Sciatic nerve (tissue), 2 donors: ENCODE measurements at regions not wholly inside any gene's neighbourhood (a gene's known extent, or its start where the extent isn't known, plus 50 kb on each side); places are given as distances from the start of the nearest gene placed in this dataset.

Experiments
- ATAC-seq: fragments of 200-7000 bp; cut with Tn5 transposase; one replicate; pipeline ENCODE4 v1.9.1; 2020; ENCODE audit warnings: mild to moderate bottlenecking, moderate library complexity
- DNase-seq: peaks from one replicate; pipeline ENCODE4 v3.0.0-alpha.2; 2020; ENCODE audit warnings: low spot score
- intact Hi-C: fragments of 100-400 bp; cut with DNase I; formaldehyde crosslinking; loops from one replicate; pipeline ENCODE4 v1.14.2; 2022
- donor health status: DM: no; HTN: no; CAD: no.
- donor health status: DM: no; HTN: no; CAD: no.

DNA sequence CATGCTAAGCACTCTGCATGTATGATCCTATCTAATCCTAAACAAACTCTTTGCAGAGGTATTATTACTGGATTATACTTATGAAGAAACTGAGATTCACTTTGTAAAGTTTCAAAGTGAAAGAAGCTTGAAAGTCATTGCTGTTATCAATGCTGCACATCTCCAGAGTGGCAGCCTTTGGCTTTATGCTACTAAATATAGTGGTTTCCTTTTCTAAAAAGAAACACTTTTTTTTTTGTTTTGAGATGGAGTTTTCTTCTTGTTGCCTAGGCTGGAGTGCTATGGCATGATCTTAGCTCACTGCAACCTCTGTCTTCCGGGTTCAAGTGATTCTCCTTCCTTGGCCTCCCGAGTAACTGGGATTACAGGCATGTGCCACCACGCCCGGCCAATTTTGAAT lies 114.9 kb upstream of the RAB27B start:
- intact Hi-C loops: no loop called here
- no peak for DNase-seq
- no peak for ATAC-seq

DNA sequence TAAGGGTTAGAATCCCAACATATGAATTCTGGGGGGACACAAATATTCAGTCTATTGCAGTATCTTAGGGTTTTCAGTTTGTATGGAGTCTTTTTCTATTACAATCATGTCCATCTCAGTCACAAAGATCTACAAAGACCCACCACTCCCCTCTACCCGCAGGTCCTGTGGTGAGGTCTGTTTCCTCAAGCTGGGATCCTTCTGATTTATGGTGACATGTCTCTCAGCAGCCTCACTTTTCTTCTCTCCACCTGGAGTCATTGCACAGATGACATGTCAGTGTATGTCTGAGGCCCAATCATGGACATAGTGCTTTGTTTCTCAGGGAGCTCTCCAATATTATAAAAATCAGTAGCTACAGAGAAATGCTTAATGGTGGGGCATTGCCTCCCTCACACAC lies 113.4 kb upstream of the RAB27B start:
- ATAC-seq (no peak), DNase-seq (no peak)
- intact Hi-C loops: no loop called here

DNA sequence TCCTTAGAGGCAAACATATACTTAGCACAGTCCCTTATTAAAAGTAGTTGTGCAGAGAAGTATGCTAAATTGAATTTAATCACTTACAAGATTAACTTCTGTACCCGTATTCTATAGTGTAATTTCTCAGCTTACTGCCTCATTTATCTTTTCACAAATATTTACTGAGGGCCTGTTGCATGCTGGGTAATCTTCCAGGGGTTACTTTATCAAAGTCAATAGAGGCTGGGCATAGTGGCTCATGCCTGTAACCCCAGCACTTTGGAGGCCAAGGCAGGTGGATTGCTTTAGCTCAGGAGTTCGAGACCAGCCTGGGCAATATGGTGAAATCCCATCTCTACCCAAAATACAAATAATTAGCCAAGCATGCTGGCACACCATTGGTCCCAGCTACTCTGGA lies 111.7 kb upstream of the RAB27B start:
- intact Hi-C loops: no loop called here
- DNase-seq (no peak), ATAC-seq (no peak)

DNA sequence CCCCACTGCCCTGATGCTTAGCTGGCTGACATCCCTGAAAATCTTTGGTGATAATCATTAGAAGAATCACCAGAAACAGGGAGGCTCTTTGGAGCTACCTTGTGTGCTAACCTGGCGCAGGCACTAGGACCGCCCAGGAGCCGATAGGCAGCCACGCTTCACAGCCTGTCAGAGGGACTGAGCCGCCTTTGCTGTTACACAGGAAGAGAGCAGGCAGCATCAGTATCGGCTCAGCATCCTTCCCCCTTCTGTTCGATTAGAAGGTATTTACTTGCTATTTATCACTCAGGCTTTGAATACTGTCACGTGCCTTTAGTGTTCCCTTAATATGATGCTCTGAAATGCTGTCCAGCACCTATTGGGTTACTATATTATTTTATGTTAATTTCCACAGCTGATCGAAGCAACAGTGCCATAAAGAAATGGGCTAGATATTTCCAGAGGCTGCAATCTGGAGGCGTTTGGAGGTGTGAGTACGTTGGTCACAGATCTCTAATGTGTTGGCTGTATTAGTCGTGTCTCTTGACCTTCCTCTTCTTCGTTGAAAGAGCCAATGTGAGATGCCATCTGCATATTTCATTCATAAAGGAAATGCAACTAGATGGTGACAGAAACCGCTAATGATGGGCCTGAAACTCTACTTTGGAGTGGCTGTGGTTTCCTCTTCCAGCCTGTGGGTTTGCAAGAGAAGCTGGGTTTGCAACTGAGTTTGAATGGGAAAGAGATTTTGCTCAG lies 110.4 kb upstream of the RAB27B start:
- intact Hi-C loops: no loop called here
- DNase-seq: no peak
- ATAC-seq: no peak

DNA sequence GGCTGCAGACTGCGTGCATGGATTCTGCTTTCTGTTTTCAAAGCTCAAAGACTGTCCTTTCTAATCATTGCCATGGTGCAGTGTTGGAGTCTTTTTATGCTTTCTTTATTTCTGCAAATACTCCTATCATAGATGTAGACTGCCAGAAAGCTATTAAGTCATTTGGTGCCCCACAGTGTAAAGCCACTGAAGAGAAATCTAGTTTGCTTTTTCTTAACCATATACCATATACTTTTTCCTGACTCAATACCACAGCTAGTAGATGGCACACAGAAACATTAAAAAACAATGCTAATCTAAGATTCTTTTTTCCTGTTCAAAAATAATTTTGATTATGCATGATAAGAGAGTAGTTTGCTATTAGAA lies 109.9 kb upstream of the RAB27B start:
- ATAC-seq (no peak), DNase-seq (no peak)
- intact Hi-C loops: no loop called here

DNA sequence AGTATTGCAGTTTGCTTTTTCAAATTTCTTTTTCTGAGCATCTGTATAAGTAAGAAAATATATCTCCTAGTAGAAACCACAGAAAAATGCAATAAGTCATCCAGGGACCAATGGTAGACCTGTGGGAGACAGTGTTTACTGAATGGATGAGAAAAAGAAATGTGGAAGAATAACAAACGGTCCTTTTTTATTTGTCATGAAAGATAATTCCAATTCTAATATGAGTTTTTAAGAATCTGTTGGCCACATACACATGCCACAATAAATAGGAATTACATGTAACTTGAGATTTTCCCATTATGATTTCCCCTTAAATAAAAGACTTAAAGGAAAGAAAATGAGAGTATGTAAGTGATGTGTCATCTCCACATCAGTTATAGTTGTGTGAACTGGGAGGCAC lies 107.7 kb upstream of the RAB27B start:
- ATAC-seq (no peak), DNase-seq (no peak)
- intact Hi-C loops: no loop called here

DNA sequence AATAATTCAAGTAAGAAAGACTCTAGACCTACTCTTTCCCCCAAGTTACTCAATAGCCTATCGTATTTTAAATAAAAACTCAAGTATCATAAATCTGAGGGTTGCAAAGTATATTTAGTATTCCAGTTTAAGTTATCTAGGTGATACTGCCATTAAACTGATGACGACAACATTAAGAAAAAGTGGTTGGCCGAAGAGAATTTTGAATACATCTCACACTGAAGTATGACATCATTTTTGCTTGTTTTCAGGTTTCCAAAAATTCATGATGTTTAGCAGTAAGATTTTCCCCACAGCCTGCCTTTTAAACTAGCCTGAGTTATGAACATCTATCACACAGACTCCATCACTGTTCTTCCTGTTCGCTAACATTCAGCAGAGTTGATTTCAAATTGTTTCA lies 102.1 kb upstream of the RAB27B start:
- no peak for ATAC-seq
- intact Hi-C loops: no loop called here
- DNase-seq: no peak

DNA sequence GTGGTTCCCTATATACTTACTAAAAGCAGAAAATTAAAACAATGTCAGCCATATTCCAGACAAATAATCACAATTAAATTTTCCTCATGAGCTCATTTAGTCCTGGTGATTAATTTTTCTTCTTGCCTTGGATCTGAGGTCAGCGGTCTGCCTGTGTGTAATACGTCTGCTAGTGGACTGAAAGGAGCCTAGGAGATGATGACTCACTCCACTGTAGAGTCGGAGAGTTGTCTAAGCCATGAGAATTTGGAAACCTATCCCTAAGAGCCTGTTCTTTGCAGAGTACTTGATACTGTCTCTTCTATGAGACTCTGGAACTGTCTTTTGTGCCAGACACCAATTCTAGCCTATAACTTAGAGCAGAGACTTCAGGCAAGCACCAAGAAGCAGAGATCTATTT lies 94.2 kb upstream of the RAB27B start:
- intact Hi-C loops: no loop called here
- ATAC-seq: no peak
- no peak for DNase-seq

DNA sequence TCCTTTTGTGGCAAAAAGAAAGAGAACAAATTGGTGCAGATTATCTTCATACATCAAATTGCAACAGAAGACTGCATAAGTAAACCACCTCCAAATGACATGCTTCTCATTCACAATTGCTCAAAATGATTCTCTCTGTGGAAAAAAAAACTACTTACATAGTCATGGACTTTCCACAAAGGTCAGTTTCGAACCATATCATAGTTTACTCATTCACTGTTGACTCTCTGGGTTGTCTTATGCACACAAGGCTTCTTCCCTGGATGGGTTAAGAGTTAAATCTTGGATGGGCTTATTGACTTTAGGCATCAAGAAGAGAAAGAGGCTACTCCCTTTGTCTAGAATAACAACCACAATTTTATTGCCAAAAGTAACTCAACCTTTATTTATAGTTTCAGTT lies 91.3 kb upstream of the RAB27B start:
- intact Hi-C loops: no loop called here
- no peak for ATAC-seq
- DNase-seq: no peak

DNA sequence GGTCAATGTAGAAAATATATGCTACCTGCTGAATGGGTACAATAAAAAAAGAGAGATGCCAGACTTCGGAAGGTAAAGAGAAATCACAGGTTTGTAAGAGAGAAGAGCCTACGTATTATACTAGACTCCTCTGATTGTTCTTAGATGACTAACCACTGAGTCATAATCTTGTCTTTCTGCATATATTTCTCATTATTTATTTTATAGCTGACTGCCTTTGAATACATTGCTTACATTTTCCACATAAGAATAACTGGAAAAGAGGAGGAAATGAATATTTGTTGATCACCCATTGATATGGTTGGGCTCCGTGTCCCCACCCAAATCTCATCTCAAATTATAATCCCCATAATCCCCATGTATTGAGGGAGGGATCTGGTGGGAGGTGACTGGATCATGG lies 90.3 kb upstream of the RAB27B start:
- intact Hi-C loops: no loop called here
- no peak for DNase-seq
- no peak for ATAC-seq

DNA sequence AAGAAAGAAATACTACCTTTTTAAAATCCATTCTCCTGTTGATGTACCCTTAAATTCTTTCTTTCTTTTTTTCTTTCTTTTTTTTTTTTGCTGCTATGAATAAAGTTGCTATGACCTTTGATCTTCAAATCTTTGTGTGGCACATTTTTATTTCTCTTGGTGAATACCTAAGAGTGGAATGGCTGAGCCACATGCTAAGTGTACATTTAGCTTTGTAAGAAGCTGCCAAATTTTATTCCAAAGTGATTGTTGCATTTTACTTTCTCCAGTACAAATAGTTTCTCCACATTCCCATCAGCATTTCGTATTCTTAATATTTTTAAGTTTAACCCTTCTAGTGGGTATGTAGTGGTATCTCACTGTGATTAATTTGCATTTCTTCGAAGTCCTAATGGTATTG lies 88.8 kb upstream of the RAB27B start:
- DNase-seq (no peak), ATAC-seq (no peak)
- intact Hi-C loops: no loop called here

DNA sequence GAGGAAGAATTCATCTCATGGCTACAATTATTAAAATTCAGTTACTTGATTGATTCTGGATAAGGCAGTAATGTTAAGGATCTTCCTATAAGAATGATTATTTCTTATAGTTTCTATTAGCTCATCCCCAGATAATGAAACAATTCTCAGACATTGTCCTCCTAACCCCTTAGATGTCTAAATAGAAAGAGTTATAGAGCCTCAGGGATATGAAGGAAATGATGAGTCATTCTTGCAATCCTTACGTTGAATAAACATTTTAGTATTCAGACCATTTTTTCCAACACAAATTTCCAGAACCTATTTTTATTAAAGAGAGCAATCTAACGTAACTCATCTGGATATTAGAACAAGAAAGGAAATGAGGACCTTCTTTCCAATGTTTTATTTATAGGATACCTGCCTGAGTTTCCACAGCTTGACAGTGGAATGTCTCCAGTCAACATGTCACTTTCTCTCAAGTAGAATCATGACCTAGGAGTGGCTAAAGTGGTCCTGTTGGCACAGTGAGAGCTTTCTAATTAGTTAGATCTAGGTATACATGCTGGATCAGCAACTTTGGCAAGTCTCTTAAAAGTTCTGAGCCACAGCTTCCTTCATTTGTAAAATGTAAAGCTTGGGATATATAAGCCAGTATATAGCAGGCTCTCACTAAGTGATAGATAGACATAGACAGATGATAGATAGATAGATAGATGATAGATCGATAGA lies 88.0 kb upstream of the RAB27B start:
- ATAC-seq (no peak), DNase-seq (no peak)
- intact Hi-C loops: no loop called here

DNA sequence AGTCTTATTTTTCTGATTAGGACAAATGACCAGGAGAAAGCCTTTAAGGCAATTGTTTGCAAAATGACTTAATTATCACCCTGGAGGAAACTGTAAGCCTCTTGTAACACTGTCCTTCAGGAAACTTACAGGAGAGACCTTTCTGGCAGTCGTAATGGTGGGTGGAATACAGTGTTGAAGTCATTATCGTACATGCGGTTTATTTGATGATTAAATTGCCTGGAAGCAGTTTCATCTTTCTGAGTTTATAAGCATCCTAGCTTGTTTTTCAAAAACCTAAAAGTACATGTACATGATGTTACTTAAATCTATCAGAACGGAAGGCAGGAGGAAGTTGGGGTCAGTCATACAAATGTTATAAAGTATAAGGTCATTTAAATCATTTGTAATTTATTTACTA lies 86.2 kb upstream of the RAB27B start:
- DNase-seq (no peak), ATAC-seq (no peak)
- intact Hi-C loops: no loop called here

DNA sequence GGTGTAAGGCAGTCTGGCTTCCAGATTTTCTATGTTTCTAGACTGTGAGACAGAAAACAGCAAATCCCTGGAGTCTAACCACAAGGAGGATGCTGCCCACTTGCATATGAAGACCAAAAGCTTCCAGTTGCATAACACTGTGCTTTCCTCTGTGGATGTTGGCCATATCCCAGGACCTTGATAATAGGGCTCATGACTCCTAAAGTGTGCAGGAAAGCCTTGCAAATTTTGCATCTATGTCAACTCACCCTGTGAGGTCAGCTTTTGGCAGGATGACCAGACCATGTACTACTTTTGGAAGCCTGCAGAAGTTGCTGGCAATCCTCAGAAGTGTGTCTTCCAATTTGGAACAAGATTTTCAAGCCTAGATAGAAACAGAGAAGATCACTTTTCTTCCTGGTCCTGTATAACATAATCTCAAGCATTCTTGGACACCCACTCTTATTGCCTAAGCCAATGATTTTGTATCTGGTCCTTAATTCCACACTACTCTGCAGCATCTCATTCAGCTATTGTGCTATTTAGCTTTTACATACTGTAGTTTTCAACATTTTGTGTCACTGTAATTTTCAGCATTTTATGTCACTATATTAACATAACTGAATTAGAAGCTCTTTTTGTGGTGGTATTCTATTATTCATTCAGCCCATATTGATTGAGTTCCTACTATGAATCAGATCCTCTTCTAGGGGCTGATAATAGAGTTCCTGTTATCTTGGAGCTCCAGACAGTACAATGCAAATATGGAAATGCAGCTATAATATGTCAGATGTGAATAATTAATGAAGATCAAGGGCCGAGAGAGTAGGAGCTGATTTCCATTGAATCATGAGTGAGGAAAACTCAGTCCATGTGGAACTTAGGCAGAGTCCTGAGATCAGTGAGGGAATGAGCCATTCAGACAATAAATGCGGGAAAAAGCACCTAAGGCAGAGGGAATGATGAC lies 85.3 kb upstream of the RAB27B start:
- ATAC-seq (peak; percentile 99), DNase-seq (peak; percentile 86)
- intact Hi-C loops: no loop called here

DNA sequence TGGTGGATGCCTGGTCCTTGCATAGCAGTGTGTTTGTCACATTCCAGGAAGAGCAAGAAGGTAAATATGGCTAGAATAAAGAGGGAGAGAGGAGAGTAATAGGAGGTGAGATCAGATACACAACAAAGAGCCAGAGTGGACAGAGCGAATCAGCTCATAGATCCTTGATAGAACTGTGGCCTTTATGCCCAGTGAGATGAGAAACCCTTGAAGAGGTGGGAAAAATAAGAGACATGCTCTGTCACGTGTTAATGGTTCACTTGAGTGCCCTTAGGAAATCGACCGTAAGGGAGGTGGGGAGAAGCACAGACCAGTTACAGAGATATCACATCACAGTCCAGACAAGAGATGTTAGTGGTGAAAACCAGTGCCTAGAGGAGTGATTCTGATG lies 84.7 kb upstream of the RAB27B start:
- ATAC-seq (no peak), DNase-seq (no peak)
- intact Hi-C loops: no loop called here

DNA sequence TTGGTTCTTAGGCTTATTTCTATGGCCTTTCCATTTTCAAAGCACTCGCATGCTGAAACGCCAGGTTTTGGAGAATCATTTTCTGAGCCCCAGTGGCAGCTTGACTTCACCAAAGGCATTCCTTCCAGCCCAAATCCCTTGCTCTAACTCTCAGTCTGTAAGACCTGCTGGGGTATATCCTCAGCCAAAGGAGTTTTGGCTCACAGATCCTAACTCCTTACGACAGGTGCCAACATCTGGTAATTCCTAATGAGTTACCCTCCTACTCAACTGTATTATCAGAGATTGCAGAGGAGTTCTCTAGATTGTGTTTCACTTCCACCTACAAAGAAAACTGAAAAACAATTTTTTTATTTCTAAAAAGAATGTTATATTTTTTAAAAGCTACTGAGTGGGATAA lies 79.0 kb upstream of the RAB27B start:
- intact Hi-C loops: no loop called here
- DNase-seq: no peak
- ATAC-seq: no peak

DNA sequence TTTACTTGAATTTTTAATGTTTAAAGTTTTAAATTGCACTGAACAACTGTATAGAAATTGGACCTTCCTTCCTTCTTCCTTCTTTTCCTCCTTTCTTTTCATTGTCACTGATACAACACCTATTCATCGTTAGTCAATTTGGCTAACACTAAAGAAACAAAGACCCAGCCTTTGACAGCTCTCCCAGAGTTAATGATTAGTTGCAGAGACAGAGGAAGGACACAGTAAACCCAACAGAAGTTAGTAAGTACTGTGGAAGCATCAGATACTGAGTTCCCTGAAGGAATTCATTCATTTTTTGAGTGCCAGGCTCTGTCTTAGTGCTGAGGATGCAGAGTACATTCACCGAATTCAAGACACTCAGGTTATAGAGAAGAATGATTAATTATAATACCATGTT lies 77.9 kb upstream of the RAB27B start:
- DNase-seq (no peak), ATAC-seq (no peak)
- intact Hi-C loops: no loop called here

DNA sequence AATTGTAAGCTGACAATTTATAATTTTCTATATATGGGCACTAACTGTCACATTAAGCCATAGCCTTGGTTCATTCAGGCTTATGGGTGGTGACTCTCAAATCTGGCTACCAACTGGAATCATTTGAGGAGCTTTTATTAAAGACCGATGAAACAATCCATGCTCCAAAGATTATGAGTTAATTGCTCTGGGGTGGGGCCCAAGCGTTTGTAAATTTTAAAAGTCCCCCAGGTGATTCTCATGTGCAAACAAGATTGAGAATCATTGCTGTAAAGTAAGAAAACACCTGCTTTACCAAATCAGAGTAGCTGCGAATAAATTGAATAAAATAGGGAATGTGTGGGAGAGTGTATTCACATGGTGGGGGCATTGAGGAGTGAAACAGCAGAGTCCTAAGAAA lies 76.1 kb upstream of the RAB27B start:
- intact Hi-C loops: no loop called here
- DNase-seq (no peak), ATAC-seq (no peak)

DNA sequence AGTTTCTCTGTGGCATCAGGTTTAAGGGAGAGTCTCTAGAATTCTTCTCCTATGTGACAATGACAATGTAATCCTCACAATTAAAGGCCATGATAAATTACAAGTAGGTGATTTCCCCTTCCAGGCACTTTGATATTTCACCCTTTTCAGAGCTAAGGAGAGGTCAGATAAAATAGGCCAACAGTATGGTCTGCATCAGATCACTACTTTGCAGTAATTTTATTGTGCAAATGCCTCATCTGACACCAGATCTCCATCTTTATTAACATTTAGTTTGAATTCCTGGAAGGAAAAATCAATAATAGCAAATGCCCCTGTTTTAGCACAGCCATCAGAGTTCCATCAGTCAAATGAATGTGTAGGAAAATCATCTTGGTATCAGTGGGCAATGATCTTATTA lies 72.8 kb upstream of the RAB27B start:
- no peak for ATAC-seq
- DNase-seq: no peak
- intact Hi-C loops: no loop called here

DNA sequence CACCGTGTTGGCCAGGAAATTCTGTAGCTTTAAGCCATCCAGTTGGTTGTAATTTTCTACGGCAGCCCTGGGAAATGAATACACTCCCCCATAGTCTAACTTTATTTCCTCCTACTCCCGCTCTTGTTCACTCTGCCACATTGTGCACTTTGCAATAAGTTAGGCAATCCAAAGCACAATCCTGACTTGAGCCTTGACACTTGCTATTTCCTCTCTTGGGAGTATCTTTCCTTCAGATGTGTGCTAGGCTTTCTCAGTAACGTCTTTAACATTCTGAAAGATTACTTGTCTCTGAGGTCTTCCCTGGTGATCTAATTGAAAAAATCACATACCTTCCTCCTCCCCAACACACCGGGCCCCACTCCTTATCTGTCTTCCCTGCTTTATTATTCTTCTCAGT lies 65.9 kb upstream of the RAB27B start:
- no peak for ATAC-seq
- no peak for DNase-seq

More for the DNA sequence above, 65.9 kb upstream of the RAB27B start:
- intact Hi-C loops: no loop called here
